ENCODE measurements at regions not wholly inside any gene's neighbourhood (a gene's known extent, or its start where the extent isn't known, plus 50 kb on each side); places are given as distances from the start of the nearest gene placed in this dataset.
"Not testable (repeated sequence)": the region's sequence is repeated elsewhere in the genome, so short reads cannot be mapped to it uniquely, and the experiment has no call there.

DNA sequence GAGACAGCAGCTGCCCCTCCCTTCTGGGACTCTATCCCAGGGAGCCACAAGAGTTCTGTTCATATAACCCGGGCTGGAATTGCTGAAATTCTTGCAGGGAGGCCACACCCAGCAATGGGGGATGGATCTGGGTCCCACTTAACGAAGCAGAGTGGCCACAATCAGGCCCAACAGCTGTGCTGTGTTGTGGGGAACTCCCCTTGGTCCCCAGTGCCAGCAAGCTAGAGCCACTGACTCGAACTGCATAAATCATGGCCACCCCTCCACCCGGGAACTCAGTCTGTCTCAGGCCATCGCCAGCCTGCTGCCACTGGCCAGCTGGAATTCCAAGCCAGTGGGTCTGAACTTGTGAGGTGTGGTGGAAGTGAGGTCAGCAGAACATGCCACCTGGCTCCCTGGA, 111.1 kb downstream of the KLF8 start:
- ATAC-seq (no peak), DNase-seq (no peak)
- no peak overlapping the region for H3K27ac Mint-ChIP-seq

GRCh38 chrX:56343664-56344063, 111.5 kb downstream of the KLF8 start:
- ATAC-seq, result no peak
- peaks cover 38% of the 10 kb centered on the region for H3K4me1 Mint-ChIP-seq
- no peaks in the 10 kb centered on the region for H3K36me3 Mint-ChIP-seq (ENCODE audit: low read depth)
- H3K27me3 Mint-ChIP-seq, result no peaks in the 10 kb centered on the region
- H3K27ac Mint-ChIP-seq, result no peak overlapping the region
- H3K4me3 Mint-ChIP-seq, result no peak overlapping the region
- no peak for DNase-seq
- no peaks in the 10 kb centered on the region for H3K9me3 Mint-ChIP-seq

More for the DNA sequence above, 111.1 kb downstream of the KLF8 start:
- H3K4me1 Mint-ChIP-seq, result peaks cover 38% of the 10 kb centered on the region
- H3K36me3 Mint-ChIP-seq (ENCODE audit: low read depth), result no peaks in the 10 kb centered on the region
- H3K27me3 Mint-ChIP-seq, result no peaks in the 10 kb centered on the region
- no peak overlapping the region for H3K4me3 Mint-ChIP-seq
- H3K9me3 Mint-ChIP-seq, result peaks cover 4% of the 10 kb centered on the region

DNA sequence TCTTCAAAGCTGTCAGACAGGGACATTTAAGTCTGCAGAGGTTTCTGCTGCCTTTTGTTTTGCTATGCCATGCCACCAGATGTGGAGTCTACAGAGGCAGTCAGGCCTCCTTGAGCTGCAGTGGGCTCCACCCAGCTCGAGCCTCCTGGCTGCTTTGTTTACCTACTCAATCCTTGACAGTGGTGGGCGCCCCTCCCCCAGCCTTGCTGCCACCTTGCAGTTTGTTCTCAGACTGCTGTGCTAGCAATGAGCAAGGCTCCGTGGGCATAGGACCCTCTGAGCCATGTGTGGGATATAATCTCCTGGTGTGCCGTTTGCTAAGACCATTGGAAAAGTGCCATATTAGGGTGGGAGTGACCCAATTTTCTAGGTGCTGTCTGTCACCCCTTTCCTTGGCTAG, 126.0 kb downstream of the KLF8 start:
- not testable (repeated sequence) for DNase-seq; H3K36me3 Mint-ChIP-seq (ENCODE audit: low read depth); H3K9me3 Mint-ChIP-seq; H3K27ac Mint-ChIP-seq; H3K4me1 Mint-ChIP-seq; H3K27me3 Mint-ChIP-seq; H3K4me3 Mint-ChIP-seq; ATAC-seq

DNA sequence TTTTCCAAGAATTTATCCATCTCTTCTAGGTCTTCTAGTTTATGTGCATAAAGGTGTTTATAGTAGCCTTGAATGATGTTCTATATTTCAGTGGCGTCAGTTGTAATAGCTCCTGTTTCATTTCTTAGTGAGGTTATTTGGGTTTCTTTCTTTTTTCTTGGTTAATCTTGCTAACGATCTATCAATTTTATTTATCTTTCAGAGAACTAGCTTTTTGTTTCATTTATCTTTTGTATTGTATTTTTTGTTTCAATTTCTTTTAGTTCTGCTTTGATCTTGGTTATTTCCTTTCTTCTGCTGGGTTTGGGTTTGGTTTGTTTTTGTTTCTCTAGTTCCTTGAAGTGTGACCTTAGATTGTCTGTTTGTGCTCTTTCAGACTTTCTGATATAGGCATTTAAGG, 133.0 kb downstream of the KLF8 start:
- not testable (repeated sequence) for DNase-seq; H3K27me3 Mint-ChIP-seq; H3K9me3 Mint-ChIP-seq; H3K36me3 Mint-ChIP-seq (ENCODE audit: low read depth); ATAC-seq
- peak overlapping the region; percentile 41 for H3K27ac Mint-ChIP-seq
- peak overlapping the region; percentile 40 for H3K4me3 Mint-ChIP-seq
- peaks cover 43% of the 10 kb centered on the region for H3K4me1 Mint-ChIP-seq

GRCh38 chrX:56366901-56367300, 134.7 kb downstream of the KLF8 start:
- peaks cover 5% of the 10 kb centered on the region for H3K9me3 Mint-ChIP-seq
- H3K27ac Mint-ChIP-seq, result no peak overlapping the region
- H3K4me3 Mint-ChIP-seq, result no peak overlapping the region
- peaks cover 43% of the 10 kb centered on the region for H3K4me1 Mint-ChIP-seq
- ATAC-seq (no peak), DNase-seq (no peak)
- H3K27me3 Mint-ChIP-seq, result no peaks in the 10 kb centered on the region
- H3K36me3 Mint-ChIP-seq (ENCODE audit: low read depth), result no peaks in the 10 kb centered on the region

DNA sequence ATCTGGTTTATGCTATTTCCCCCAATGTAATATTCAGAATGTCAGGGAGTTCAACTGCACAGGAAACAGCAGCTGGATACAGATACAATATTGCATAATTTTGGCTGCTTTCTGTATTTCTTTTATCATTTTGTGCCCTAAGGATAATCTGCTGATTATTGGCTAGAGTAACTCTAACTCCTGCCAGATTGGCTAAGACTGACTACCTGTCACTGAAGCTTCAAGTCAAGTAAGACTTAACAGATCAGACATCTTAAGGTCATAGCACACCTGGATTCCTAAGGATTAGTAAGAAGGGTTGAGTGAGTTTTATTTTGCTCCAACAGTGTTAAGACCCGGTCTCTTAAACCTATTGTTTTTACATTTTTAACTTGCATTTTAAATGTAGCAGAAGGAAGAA, 136.8 kb downstream of the KLF8 start:
- ATAC-seq (no peak), DNase-seq (no peak)
- Mint-ChIP-seq H3K4me3 (no peak overlapping the region), H3K9me3 (peaks cover 4% of the 10 kb centered on the region), H3K4me1 (peaks cover 43% of the 10 kb centered on the region), H3K27ac (no peak overlapping the region), H3K36me3 (ENCODE audit: low read depth) (no peaks in the 10 kb centered on the region), H3K27me3 (no peaks in the 10 kb centered on the region)

DNA sequence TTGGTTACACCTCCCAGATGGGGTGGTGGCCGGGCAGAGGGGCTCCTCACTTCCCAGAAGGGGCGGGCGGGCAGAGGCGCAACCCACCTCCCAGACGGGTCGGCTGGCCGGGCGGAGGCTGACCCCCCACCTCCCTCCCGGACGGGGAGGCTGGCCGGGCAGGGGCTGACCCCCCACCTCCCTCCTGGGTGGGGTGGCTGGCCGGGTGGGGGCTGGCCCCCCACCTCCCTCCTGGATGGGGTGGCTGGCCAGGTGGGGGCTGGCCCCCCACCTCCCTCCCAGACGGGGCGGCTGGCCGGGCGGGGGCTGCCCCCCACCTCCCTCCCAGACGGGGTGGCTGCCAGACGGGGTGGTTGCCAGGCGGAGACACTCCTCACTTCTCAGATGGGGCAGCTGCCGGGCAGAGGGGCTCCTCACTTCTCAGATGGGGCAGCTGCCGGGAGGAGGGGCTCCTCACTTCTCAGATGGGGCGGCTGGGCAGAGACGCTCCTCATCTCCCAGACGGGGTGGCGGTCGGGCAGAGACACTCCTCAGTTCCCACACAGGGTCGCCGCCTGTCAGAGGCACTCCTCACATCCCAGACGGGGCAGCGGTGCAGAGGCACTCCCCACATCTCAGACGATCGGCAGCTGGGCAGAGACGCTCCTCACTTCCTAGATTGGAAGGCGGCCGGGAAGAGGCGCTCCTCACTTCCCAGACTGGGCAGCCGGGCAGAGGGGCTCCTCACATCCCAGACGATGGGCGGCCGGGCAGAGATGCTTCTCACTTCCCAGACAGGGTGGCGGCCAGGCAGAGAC, 148.0 kb downstream of the KLF8 start:
- H3K9me3 Mint-ChIP-seq; H3K4me3 Mint-ChIP-seq; H3K27me3 Mint-ChIP-seq; DNase-seq; ATAC-seq; H3K36me3 Mint-ChIP-seq (ENCODE audit: low read depth); H3K27ac Mint-ChIP-seq: not testable (repeated sequence)
- peaks cover 29% of the 10 kb centered on the region for H3K4me1 Mint-ChIP-seq

- Mint-ChIP-seq H3K27me3 (no peaks in the 10 kb centered on the region), H3K27ac (peak overlapping the region; percentile 84), H3K4me1 (peaks cover 44% of the 10 kb centered on the region), H3K36me3 (ENCODE audit: low read depth) (no peaks in the 10 kb centered on the region), H3K9me3 (no peaks in the 10 kb centered on the region), H3K4me3 (peak overlapping the region; percentile 38)
- DNase-seq (no peak), ATAC-seq (peak; percentile 97)
These were observed 150.1 kb downstream of the KLF8 start for GRCh38 chrX:56382278-56382677.

- DNase-seq (no peak), ATAC-seq (no peak)
- peak overlapping the region; percentile 37 for H3K27ac Mint-ChIP-seq
- no peaks in the 10 kb centered on the region for H3K9me3 Mint-ChIP-seq
- H3K4me3 Mint-ChIP-seq, result peak overlapping the region; percentile 70
- no peaks in the 10 kb centered on the region for H3K36me3 Mint-ChIP-seq (ENCODE audit: low read depth)
- peaks cover 57% of the 10 kb centered on the region for H3K4me1 Mint-ChIP-seq
- no peaks in the 10 kb centered on the region for H3K27me3 Mint-ChIP-seq
These were observed 153.2 kb downstream of the KLF8 start for GRCh38 chrX:56385336-56385735.

- peak overlapping the region; percentile 87 for H3K27ac Mint-ChIP-seq
- H3K4me1 Mint-ChIP-seq, result peaks cover 57% of the 10 kb centered on the region
- no peaks in the 10 kb centered on the region for H3K27me3 Mint-ChIP-seq
- no peaks in the 10 kb centered on the region for H3K36me3 Mint-ChIP-seq (ENCODE audit: low read depth)
- ATAC-seq, result no peak
- no peaks in the 10 kb centered on the region for H3K9me3 Mint-ChIP-seq
- H3K4me3 Mint-ChIP-seq, result peak overlapping the region; percentile 70
- no peak for DNase-seq
These were observed 153.8 kb downstream of the KLF8 start for GRCh38 chrX:56385960-56386359.

DNA sequence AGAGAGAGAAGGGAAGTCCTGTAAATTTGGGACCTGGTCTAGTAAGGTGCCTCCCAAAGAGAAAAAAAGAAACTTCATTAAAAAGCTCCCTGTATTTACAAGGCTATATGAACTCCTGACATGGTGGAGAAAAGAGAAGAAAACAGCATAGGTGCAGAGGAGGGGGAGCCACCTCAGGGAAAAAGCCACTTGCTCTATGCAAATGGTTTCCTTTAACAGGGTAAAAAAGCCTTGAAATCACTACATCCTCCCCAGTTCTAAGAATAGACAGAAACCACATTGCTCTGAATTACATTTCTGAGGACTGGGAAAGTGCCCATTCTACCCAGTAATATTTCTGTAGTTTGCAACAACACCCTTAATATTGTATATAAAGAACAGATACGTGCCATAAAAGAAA, 165.5 kb downstream of the KLF8 start:
- Mint-ChIP-seq H3K4me1 (peaks cover 47% of the 10 kb centered on the region), H3K36me3 (ENCODE audit: low read depth) (peaks cover 1% of the 10 kb centered on the region), H3K9me3 (no peaks in the 10 kb centered on the region), H3K27ac (peak overlapping the region; percentile 71), H3K27me3 (no peaks in the 10 kb centered on the region), H3K4me3 (peak overlapping the region; percentile 11)
- ATAC-seq, result peak; percentile 71
- DNase-seq, result no peak

GRCh38 chrX:56402207-56402606, 161.2 kb upstream of the UBQLN2 start:
- H3K27ac Mint-ChIP-seq, result no peak overlapping the region
- DNase-seq (no peak), ATAC-seq (no peak)
- no peaks in the 10 kb centered on the region for H3K9me3 Mint-ChIP-seq
- H3K27me3 Mint-ChIP-seq, result no peaks in the 10 kb centered on the region
- no peak overlapping the region for H3K4me3 Mint-ChIP-seq
- peaks cover 1% of the 10 kb centered on the region for H3K36me3 Mint-ChIP-seq (ENCODE audit: low read depth)
- peaks cover 33% of the 10 kb centered on the region for H3K4me1 Mint-ChIP-seq

- Mint-ChIP-seq H3K4me1 (peaks cover 7% of the 10 kb centered on the region), H3K4me3 (no peak overlapping the region), H3K27me3 (no peaks in the 10 kb centered on the region), H3K9me3 (no peaks in the 10 kb centered on the region), H3K36me3 (ENCODE audit: low read depth) (peaks cover 2% of the 10 kb centered on the region), H3K27ac (no peak overlapping the region)
- DNase-seq (no peak), ATAC-seq (no peak)
These were observed 133.8 kb upstream of the UBQLN2 start for GRCh38 chrX:56429581-56429980.

DNA sequence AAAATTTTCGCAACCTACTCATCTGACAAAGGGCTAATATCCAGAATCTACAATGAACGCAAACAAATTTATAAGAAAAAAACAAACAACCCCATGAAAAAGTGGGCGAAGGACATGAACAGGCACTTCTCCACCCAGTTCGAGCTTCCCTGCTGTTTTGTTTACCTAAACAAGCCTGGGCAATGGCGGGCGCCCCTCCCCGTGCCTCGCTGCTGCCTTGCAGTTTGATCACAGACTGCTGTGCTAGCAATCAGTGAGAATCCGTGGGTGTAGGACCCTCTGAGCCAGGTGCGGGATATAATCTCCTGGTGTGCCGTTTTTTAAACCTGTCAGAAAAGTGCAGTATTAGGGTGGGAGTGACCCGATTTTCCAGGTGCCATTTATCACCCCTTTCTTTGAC, 111.4 kb upstream of the UBQLN2 start:
- H3K36me3 Mint-ChIP-seq (ENCODE audit: low read depth); H3K4me3 Mint-ChIP-seq; H3K27me3 Mint-ChIP-seq; H3K9me3 Mint-ChIP-seq; H3K27ac Mint-ChIP-seq; ATAC-seq; DNase-seq; H3K4me1 Mint-ChIP-seq: not testable (repeated sequence)

GRCh38 chrX:56462389-56462788, 101.0 kb upstream of the UBQLN2 start:
- Mint-ChIP-seq H3K36me3 (ENCODE audit: low read depth) (peaks cover 10% of the 10 kb centered on the region), H3K27me3 (no peaks in the 10 kb centered on the region), H3K4me1 (peaks cover 9% of the 10 kb centered on the region), H3K9me3 (peaks cover 21% of the 10 kb centered on the region), H3K4me3 (no peak overlapping the region), H3K27ac (no peak overlapping the region)
- DNase-seq (no peak), ATAC-seq (no peak)

DNA sequence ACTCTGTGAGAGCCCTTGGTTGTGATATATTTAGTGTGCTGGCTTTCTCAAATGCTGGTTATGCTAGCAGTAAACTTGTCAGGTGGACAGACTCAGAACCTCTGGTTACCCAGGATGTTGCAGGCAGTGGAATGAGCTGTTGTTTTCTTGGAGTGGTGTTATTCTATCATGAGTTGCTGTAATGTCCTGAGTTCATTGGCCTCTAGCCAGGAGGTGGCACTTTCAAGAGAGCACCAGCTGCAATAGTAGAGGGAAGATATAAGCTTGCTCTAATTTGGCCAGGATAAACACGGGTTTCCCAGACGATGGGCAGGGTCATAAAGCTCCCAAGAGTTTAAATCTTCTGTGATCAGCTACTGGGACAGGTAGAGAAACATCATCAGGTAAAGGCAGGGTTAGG, 95.0 kb upstream of the UBQLN2 start:
- DNase-seq (no peak), ATAC-seq (no peak)
- H3K4me1 Mint-ChIP-seq, result peaks cover 11% of the 10 kb centered on the region
- no peak overlapping the region for H3K4me3 Mint-ChIP-seq
- H3K27ac Mint-ChIP-seq, result no peak overlapping the region
- no peaks in the 10 kb centered on the region for H3K27me3 Mint-ChIP-seq
- peaks cover 3% of the 10 kb centered on the region for H3K36me3 Mint-ChIP-seq (ENCODE audit: low read depth)
- peaks cover 14% of the 10 kb centered on the region for H3K9me3 Mint-ChIP-seq

All from activated naive CD8-positive, alpha-beta T cell treated with anti-CD3 and anti-CD28 coated beads, Interleukin-2, amount 50 U/mL, for 24 hours (primary cell).